Stimulated activated CD4-positive, alpha-beta T cell treated with anti-CD3 and anti-CD28 coated beads, Interleukin-12 subunit alpha, Interleukin-12 subunit beta, amount 100 ng/mL, for 48 hours (primary cell): ENCODE measurements at regions not wholly inside any gene's neighbourhood (a gene's known extent, or its start where the extent isn't known, plus 50 kb on each side); places are given as distances from the start of the nearest gene placed in this dataset.

Experiments
- DNase-seq, 3 donors: peaks; one replicate each; pipeline ENCODE4 v3.0.0-alpha.2; 2020; ENCODE audit warnings: low read depth in 2 of 3, low spot score in 1 of 3

- DNase-seq: no peak
Measured at GRCh38 chr14:65872536-65872935, 460.0 kb downstream of the FUT8 start.

- DNase-seq: no peak
Measured at GRCh38 chr14:65877166-65877565, 464.6 kb downstream of the FUT8 start.

GRCh38 chr14:65877624-65878023 lies 465.1 kb downstream of the FUT8 start:
- no peak for DNase-seq

GRCh38 chr14:65878586-65878985 lies 466.1 kb downstream of the FUT8 start:
- DNase-seq: no peak

- peak in 1 of 3 donors; percentile 8 for DNase-seq
Measured at GRCh38 chr14:65879248-65880009, 466.9 kb downstream of the FUT8 start.

- no peak for DNase-seq
Measured at GRCh38 chr14:65880507-65880906, 468.0 kb downstream of the FUT8 start.

- DNase-seq: no peak
Measured at GRCh38 chr14:65881642-65882041, 469.1 kb downstream of the FUT8 start.

GRCh38 chr14:65888677-65889076 lies 476.1 kb downstream of the FUT8 start:
- no peak for DNase-seq

GRCh38 chr14:65892315-65892714 lies 479.8 kb downstream of the FUT8 start:
- DNase-seq: no peak

GRCh38 chr14:65900164-65900563 lies 487.6 kb downstream of the FUT8 start:
- DNase-seq: no peak

GRCh38 chr14:65901595-65901994 lies 489.1 kb downstream of the FUT8 start:
- no peak for DNase-seq

GRCh38 chr14:65904988-65905387 lies 492.5 kb downstream of the FUT8 start:
- DNase-seq: no peak

GRCh38 chr14:65906344-65906743 lies 493.8 kb downstream of the FUT8 start:
- DNase-seq: no peak

GRCh38 chr14:65906948-65907347 lies 494.4 kb downstream of the FUT8 start:
- no peak for DNase-seq

- DNase-seq: no peak
Measured at GRCh38 chr14:65910108-65910786, 497.7 kb downstream of the FUT8 start.

GRCh38 chr14:65915125-65915524 lies 502.6 kb downstream of the FUT8 start:
- DNase-seq: no peak

GRCh38 chr14:65916055-65916454 lies 503.5 kb downstream of the FUT8 start:
- no peak for DNase-seq

GRCh38 chr14:65920996-65921395 lies 508.5 kb downstream of the FUT8 start:
- no peak for DNase-seq

GRCh38 chr14:65922142-65922541 lies 509.6 kb downstream of the FUT8 start:
- DNase-seq: no peak

- no peak for DNase-seq
Measured at GRCh38 chr14:65926504-65926903, 514.0 kb downstream of the FUT8 start.

- DNase-seq: no peak
Measured at GRCh38 chr14:65926935-65927700, 514.6 kb downstream of the FUT8 start.

GRCh38 chr14:65927931-65928356 lies 515.4 kb downstream of the FUT8 start:
- peak; percentile 61 to 80 (median 69) for DNase-seq
